Activated CD8-positive, alpha-beta T cell treated with anti-CD3 and anti-CD28 coated beads for 36 hours (primary cell): ENCODE measurements at regions not wholly inside any gene's neighbourhood (a gene's known extent, or its start where the extent isn't known, plus 50 kb on each side); places are given as distances from the start of the nearest gene placed in this dataset.

Experiments used
- ATAC-seq: fragments of 200-7000 bp; cut with Tn5 transposase; one replicate; pipeline ENCODE4 v1.10.0; 2021; ENCODE audit warnings: mild to moderate bottlenecking, moderate library complexity
- CTCF ChIA-PET: fragments of 350-600 bp; sonication (Branson Sonifier 250); formaldehyde crosslinking; loops from one replicate; lab custom pipeline; 2021; ENCODE audit warnings: antibody characterized with exemption; lab: Charles Lee
- POLR2A ChIA-PET: fragments of 350-600 bp; sonication (Branson Sonifier 250); formaldehyde crosslinking; loops from one replicate; lab custom pipeline; 2021; ENCODE audit warnings: antibody characterized with exemption; lab: Charles Lee
- DNase-seq: peaks from one replicate; pipeline ENCODE4 v3.0.0-alpha.2; 2020
- H3K27ac Mint-ChIP-seq: one replicate; pipeline ENCODE4 v1.8.0; 2021; ENCODE audit warnings: mild to moderate bottlenecking, mixed read lengths
- H3K27me3 Mint-ChIP-seq: one replicate; pipeline ENCODE4 v1.8.0; 2021; ENCODE audit warnings: mixed read lengths
- H3K36me3 Mint-ChIP-seq: one replicate; pipeline ENCODE4 v1.8.0; 2021; ENCODE audit warnings: low read depth, mixed read lengths
- H3K4me1 Mint-ChIP-seq: one replicate; pipeline ENCODE4 v1.8.0; 2021; ENCODE audit warnings: low read depth, mixed read lengths
- H3K4me3 Mint-ChIP-seq: one replicate; pipeline ENCODE4 v1.8.0; 2021; ENCODE audit warnings: mild to moderate bottlenecking, moderate library complexity, mixed read lengths
- H3K9me3 Mint-ChIP-seq: one replicate; pipeline ENCODE4 v1.8.0; 2021; ENCODE audit warnings: mixed read lengths
- intact Hi-C: fragments of 100-400 bp; cut with micrococcal nuclease; formaldehyde crosslinking; loops from one replicate; pipeline ENCODE4 v1.10.0; 2022
- TF ChIP-seq, protein P1 (sequence below): fragments of 200-600 bp; IDR thresholded peaks from one replicate; pipeline ENCODE4 v1.8.0; 2022; ENCODE audit warnings: antibody characterized with exemption, mild to moderate bottlenecking

DNA sequence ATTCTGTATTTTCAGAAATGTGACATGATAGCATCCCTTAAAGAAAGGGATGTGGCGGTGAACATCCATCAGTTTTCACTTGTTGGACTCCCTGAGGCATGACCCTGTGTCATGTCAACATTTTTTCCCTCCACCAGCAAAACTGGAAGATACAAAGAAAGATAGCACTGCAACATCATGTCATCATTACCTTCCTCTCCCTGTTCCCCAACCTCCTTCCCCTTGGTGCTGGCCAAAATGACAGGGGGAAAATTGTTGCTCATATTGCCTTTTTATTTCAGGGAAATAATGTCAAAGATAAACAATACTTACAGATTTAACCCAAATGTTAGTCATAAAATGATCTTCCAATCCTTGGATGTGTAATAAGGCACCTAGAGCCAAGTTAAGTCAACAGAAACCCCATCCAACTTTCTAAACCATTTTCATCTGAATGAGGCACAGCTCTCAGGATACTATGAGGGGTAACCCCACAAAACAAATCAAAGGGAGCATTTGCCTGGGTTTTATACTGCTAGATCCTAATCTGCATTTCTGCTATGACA lies 644.3 kb downstream of the ACTL7B start:
- no peak overlapping the region for H3K4me3 Mint-ChIP-seq
- H3K9me3 Mint-ChIP-seq, result peaks cover 5% of the 10 kb centered on the region
- DNase-seq (no peak), ATAC-seq (no peak)
- intact Hi-C loops, result no loop called here
- no peaks in the 10 kb centered on the region for H3K4me1 Mint-ChIP-seq
- TF ChIP-seq, protein P1, sequence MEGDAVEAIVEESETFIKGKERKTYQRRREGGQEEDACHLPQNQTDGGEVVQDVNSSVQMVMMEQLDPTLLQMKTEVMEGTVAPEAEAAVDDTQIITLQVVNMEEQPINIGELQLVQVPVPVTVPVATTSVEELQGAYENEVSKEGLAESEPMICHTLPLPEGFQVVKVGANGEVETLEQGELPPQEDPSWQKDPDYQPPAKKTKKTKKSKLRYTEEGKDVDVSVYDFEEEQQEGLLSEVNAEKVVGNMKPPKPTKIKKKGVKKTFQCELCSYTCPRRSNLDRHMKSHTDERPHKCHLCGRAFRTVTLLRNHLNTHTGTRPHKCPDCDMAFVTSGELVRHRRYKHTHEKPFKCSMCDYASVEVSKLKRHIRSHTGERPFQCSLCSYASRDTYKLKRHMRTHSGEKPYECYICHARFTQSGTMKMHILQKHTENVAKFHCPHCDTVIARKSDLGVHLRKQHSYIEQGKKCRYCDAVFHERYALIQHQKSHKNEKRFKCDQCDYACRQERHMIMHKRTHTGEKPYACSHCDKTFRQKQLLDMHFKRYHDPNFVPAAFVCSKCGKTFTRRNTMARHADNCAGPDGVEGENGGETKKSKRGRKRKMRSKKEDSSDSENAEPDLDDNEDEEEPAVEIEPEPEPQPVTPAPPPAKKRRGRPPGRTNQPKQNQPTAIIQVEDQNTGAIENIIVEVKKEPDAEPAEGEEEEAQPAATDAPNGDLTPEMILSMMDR, result no peak
- POLR2A ChIA-PET, result no interaction called here
- CTCF ChIA-PET, result no interaction called here
- H3K27me3 Mint-ChIP-seq, result no peaks in the 10 kb centered on the region
- no peak overlapping the region for H3K27ac Mint-ChIP-seq
- no peaks in the 10 kb centered on the region for H3K36me3 Mint-ChIP-seq

DNA sequence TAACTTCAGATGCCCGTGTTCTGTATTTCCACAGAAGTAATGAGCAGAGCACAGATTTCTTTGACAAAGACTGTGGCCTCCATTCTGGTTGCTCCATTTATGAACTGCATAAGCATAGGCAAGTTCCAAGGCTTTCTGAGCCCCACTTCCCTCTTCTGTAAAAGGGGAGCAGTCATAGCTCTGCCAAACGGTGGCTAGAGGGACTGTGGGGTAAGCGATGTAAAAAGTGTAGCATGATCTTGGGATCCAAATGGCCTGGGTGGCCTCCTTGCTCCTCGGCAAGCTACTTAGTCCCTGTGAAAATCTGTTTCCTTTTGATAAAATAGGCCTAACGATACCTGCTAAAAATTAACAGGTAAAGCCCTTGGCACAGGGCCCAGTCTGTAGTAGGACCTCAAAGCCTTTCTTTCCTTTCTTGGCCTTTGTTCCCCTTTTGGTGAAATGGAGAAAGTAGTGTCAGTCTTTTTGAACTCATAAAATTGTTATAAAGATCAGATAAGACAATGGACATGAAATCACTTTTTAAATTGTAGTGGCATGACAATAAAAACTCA lies 646.6 kb downstream of the ACTL7B start:
- TF ChIP-seq, protein P1, result no peak
- H3K9me3 Mint-ChIP-seq, result peaks cover 5% of the 10 kb centered on the region
- H3K27ac Mint-ChIP-seq, result no peak overlapping the region
- H3K4me1 Mint-ChIP-seq, result no peaks in the 10 kb centered on the region
- POLR2A ChIA-PET, result no interaction called here
- no peak for ATAC-seq
- intact Hi-C loops, result no loop called here
- H3K27me3 Mint-ChIP-seq, result no peaks in the 10 kb centered on the region
- CTCF ChIA-PET, result no interaction called here
- no peaks in the 10 kb centered on the region for H3K36me3 Mint-ChIP-seq
- H3K4me3 Mint-ChIP-seq, result no peak overlapping the region
- no peak for DNase-seq

DNA sequence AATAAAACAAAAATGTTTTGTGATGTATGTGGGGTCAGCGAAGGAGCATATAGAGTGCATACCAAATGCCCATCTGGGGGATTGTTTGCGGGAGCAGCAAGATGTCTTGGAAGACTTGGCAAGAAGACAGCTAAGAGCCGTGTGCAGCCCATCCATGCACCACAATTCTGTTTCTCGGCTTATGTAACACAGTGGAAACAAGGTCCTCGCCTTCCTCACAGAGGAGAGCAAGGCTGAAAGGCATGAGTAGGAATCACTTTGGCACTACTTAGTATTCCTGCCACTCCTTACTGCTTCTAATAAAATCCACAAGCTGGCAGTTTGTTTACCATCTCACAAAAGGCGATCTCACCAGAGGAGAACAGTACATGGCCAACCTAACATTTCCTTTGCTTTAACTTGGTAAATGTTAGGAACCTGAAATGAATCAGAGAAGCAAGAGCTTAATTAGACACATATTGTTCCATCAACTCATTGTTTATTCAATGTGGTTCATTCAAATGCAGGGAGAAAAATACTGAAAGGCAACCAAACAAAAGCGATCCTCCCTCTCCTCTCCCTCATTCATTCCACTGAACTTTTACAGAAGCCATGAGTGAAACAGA lies 648.1 kb downstream of the ACTL7B start:
- H3K27ac Mint-ChIP-seq, result no peak overlapping the region
- intact Hi-C loops, result no loop called here
- H3K27me3 Mint-ChIP-seq, result no peaks in the 10 kb centered on the region
- ChIA-PET POLR2A (no interaction called here), CTCF (no interaction called here)
- H3K4me1 Mint-ChIP-seq, result no peaks in the 10 kb centered on the region
- no peak overlapping the region for H3K4me3 Mint-ChIP-seq
- no peaks in the 10 kb centered on the region for H3K36me3 Mint-ChIP-seq
- peaks cover 14% of the 10 kb centered on the region for H3K9me3 Mint-ChIP-seq
- ATAC-seq (no peak), DNase-seq (no peak)
- TF ChIP-seq, protein P1, result no peak

DNA sequence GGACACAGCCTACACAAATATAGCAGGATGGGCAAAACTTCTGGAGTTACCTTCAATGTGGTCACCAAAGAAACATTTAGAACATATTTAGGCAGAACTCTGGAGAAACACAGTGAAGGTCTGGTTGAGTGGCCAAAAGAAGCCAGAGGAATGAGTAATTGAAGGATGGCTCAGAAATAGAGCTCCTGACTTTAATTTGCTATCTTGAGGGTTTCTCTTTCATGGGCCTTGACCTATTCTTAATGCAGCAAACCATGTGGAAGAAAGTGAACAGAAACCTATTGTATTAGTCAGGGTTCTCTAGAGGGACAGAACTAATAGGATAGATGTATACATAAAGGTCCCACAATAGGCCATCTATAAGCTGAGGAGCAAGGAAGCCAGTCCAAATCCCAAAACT lies 650.5 kb downstream of the ACTL7B start:
- no peak for DNase-seq
- intact Hi-C loops, result no loop called here
- ATAC-seq, result no peak
- H3K27ac Mint-ChIP-seq, result no peak overlapping the region
- no peaks in the 10 kb centered on the region for H3K36me3 Mint-ChIP-seq
- ChIA-PET CTCF (no interaction called here), POLR2A (no interaction called here)
- no peak overlapping the region for H3K4me3 Mint-ChIP-seq
- peaks cover 23% of the 10 kb centered on the region for H3K9me3 Mint-ChIP-seq
- H3K27me3 Mint-ChIP-seq, result no peaks in the 10 kb centered on the region
- no peaks in the 10 kb centered on the region for H3K4me1 Mint-ChIP-seq
- TF ChIP-seq, protein P1, result no peak

DNA sequence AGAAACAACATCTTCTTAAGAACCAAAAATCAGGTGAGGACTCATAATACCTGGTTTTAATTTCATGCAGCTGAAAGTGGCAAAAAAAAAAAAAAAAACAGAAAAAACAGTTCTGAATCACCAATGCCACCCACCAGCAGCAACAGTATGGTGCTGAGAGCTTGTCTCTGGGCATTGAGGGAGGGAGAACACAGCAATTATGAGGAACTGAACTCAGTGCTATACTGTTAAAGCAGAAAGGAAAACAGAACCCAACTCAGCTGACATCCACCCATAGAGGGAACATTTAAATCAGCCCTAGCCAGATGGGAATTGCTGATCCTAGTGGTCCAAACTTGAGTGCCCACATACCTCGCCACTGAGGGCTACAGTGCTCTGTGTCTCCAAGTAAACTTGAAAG lies 657.9 kb downstream of the ACTL7B start:
- no peak for ATAC-seq
- CTCF ChIA-PET, result no interaction called here
- TF ChIP-seq, protein P1, result no peak

More for the DNA sequence above, 657.9 kb downstream of the ACTL7B start:
- no peak overlapping the region for H3K4me3 Mint-ChIP-seq
- no peaks in the 10 kb centered on the region for H3K4me1 Mint-ChIP-seq
- no peak for DNase-seq
- no peak overlapping the region for H3K27ac Mint-ChIP-seq
- POLR2A ChIA-PET, result no interaction called here
- no peaks in the 10 kb centered on the region for H3K36me3 Mint-ChIP-seq
- intact Hi-C loops, result no loop called here
- H3K9me3 Mint-ChIP-seq, result peaks cover 17% of the 10 kb centered on the region
- H3K27me3 Mint-ChIP-seq, result no peaks in the 10 kb centered on the region
